ENCODE measurements at regions not wholly inside any gene's neighbourhood (a gene's known extent, or its start where the extent isn't known, plus 50 kb on each side); places are given as distances from the start of the nearest gene placed in this dataset.

DNA sequence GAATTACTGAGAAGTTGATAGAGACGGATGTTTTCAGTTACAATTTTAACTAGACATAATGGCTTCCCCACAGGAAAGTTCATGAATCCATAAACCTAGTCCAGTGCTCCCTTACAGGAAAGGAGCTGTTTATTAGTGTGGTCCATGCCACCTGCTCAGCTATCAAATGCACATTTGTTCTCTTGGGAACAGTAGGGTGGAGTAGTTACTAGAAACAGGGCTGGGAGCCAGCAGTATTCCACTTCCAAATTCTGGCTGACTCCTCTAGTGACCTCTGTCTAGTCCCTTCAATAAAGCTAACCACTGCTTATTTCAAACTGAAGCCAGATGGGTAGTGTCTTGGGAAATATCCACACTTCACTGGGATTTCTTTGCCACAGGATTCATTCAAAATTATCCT lies 88.4 kb upstream of the TLL1 start:
- H3K4me3 ChIP-seq = no peak overlapping the region
- H3K27ac ChIP-seq (replicated peaks in 1 of 4) = peak overlapping the region in 1 of 4 donors; percentile 48
- TF ChIP-seq POLR2AphosphoS5 (IDR thresholded peaks at IDR 0.05) (peak in 1 of 2 donors; percentile 11), POLR2A (IDR thresholded peaks at IDR 0.05; ENCODE audit: low read depth) (no peak)
- H3K9me3 ChIP-seq = no peaks in the 10 kb centered on the region
- WGBS = 47% methylated on average over 1 of the region's 1 CpG
- DNase-seq (ENCODE audit: extremely low spot score) = no peak
- peaks cover 9 to 49% (median 44%) of the 10 kb centered on the region in 4 donors for H3K4me1 ChIP-seq
- H3K27me3 ChIP-seq = no peaks in the 10 kb centered on the region
- intact Hi-C loops (cut with DNase I) = loop anchor here (10.0 kb wide), 1 partner anchor 250 kb away; no protein-coding TSS in a partner anchor
- H3K36me3 ChIP-seq = no peaks in the 10 kb centered on the region

DNA sequence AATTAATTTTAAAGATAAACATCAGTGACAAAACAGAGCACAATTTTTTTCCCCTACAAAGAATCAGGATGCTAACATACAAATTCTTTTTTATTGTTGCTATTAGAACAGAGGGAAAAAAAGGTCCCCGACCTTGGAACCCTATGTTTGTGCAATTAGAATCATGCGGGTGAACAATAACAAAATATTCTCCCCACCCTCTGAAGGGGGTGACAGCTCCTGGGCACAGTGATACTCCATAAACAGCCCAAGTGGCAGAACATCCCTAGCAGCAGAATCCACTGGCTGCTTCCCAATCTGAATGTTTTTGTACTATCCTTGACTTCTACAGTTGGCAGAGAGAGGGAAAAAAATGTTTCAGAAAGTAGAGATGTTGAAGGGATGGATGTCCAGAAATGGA lies 87.7 kb upstream of the TLL1 start:
- no peak for DNase-seq (ENCODE audit: extremely low spot score)
- Histone ChIP-seq H3K27ac (replicated peaks in 1 of 4) (peak overlapping the region in 3 of 4 donors; percentile 7 to 48 (median 12)), H3K4me3 (no peak overlapping the region), H3K27me3 (no peaks in the 10 kb centered on the region), H3K36me3 (no peaks in the 10 kb centered on the region), H3K9me3 (no peaks in the 10 kb centered on the region), H3K4me1 (peaks cover 9 to 49% (median 44%) of the 10 kb centered on the region in 4 donors)
- intact Hi-C loops (cut with DNase I) = loop anchor here (10.0 kb wide), 1 partner anchor 251 kb away; no protein-coding TSS in a partner anchor
- no peak for TF ChIP-seq POLR2AphosphoS5 (IDR thresholded peaks at IDR 0.05)
- TF ChIP-seq, protein P1, sequence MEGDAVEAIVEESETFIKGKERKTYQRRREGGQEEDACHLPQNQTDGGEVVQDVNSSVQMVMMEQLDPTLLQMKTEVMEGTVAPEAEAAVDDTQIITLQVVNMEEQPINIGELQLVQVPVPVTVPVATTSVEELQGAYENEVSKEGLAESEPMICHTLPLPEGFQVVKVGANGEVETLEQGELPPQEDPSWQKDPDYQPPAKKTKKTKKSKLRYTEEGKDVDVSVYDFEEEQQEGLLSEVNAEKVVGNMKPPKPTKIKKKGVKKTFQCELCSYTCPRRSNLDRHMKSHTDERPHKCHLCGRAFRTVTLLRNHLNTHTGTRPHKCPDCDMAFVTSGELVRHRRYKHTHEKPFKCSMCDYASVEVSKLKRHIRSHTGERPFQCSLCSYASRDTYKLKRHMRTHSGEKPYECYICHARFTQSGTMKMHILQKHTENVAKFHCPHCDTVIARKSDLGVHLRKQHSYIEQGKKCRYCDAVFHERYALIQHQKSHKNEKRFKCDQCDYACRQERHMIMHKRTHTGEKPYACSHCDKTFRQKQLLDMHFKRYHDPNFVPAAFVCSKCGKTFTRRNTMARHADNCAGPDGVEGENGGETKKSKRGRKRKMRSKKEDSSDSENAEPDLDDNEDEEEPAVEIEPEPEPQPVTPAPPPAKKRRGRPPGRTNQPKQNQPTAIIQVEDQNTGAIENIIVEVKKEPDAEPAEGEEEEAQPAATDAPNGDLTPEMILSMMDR (IDR thresholded peaks at IDR 0.05) = no peak
- no peak for TF ChIP-seq POLR2A (IDR thresholded peaks at IDR 0.05; ENCODE audit: low read depth)
- TF ChIP-seq EP300 (IDR thresholded peaks at IDR 0.05) = no peak
- WGBS = 70% methylated on average over 2 of the region's 2 CpGs

DNA sequence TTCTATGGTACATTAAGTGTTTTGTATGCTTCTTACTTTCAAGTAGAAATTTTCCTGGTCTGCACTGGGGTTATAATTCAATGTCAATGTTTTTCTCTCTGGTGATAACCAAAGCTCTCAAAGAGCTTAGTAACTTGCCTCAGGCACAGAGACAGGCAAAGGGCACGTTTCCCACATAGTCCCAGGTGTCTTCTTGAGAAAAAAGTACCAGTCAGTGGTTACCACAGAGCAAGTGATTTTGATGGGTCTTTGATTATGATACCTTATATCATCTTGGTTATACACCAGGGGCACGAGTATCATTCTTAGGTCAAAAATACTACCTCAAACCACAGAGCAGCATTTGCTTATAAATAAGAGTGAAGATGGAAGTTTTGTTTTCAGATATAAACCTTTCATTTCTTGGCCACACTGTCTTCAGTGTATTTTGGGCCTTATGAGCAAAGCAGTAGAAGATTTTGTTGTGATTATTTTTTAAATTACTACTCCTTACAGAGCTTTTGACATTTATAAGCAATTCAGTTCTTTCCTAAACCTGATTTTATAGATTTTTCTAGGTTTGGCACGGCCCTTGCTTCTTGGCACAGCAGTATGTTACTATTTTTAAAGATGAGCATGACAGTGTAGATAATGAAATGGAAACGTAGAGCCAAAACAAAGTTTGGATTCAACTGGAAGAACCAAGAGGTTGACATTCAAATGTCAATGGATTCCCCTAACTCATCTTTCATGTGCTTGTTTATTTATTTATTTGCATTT lies 85.3 kb upstream of the TLL1 start:
- DNase-seq (ENCODE audit: extremely low spot score) = no peak
- Histone ChIP-seq H3K27me3 (no peaks in the 10 kb centered on the region), H3K36me3 (no peaks in the 10 kb centered on the region), H3K4me3 (no peak overlapping the region), H3K27ac (replicated peaks in 1 of 4) (peak overlapping the region in 2 of 4 donors; percentile 9 to 12), H3K4me1 (peaks cover 9 to 49% (median 44%) of the 10 kb centered on the region in 4 donors), H3K9me3 (no peaks in the 10 kb centered on the region)
- intact Hi-C loops (cut with DNase I) = loop anchor here (10.0 kb wide), 1 partner anchor 253 kb away; no protein-coding TSS in a partner anchor
- WGBS = 33% methylated on average over 4 of the region's 4 CpGs
- no peak for TF ChIP-seq EP300 (IDR thresholded peaks at IDR 0.05)
- TF ChIP-seq, protein P1 (IDR thresholded peaks at IDR 0.05) = no peak
- no peak for TF ChIP-seq POLR2AphosphoS5 (IDR thresholded peaks at IDR 0.05)
- no peak for TF ChIP-seq POLR2A (IDR thresholded peaks at IDR 0.05; ENCODE audit: low read depth)

DNA sequence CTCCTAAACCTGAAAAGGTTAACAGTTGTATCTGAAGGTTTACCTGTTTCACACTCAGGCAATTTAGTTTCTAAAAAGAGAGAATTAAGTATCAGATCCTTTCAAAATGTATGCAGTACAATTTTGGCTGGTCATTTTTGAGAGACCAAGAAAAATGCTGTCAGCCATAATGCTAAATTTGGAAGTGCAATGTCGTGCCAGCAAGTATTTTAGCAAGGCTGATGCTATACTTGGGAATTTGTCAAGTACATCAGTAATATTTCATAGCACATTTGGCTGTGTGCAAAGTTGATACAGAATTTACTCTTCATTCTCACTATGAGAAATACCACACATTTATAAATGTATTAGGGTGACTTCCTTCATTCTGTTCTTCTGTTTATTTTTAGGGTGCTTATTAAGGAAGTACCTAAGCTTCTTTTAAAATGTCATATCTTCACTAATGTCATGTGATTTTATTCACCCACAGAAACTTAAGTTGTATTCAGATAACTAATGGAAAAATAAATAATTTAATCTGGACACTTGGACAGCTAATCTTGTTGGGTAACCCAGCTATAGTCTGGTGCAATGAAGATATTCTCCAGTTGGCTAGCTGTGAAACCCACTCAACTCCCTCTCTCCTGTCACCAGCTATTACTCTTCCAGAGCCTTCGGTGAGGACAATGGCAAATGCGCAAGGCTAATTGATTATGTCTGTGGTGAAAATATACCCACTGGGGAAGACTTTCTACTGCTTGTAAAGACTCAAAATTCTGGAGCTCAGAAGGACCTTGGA lies 84.2 kb upstream of the TLL1 start:
- TF ChIP-seq, protein P1 (IDR thresholded peaks at IDR 0.05) = no peak
- Histone ChIP-seq H3K27me3 (no peaks in the 10 kb centered on the region), H3K4me1 (peaks cover 9 to 39% (median 36%) of the 10 kb centered on the region in 4 donors), H3K4me3 (no peak overlapping the region), H3K36me3 (no peaks in the 10 kb centered on the region), H3K9me3 (no peaks in the 10 kb centered on the region), H3K27ac (replicated peaks in 1 of 4) (peak overlapping the region in 2 of 4 donors; percentile 12)
- intact Hi-C loops (cut with DNase I) = loop anchor here (10.0 kb wide), 1 partner anchor 254 kb away; no protein-coding TSS in a partner anchor
- DNase-seq (ENCODE audit: extremely low spot score) = no peak
- 65% methylated on average over 3 of the region's 3 CpGs for WGBS

DNA sequence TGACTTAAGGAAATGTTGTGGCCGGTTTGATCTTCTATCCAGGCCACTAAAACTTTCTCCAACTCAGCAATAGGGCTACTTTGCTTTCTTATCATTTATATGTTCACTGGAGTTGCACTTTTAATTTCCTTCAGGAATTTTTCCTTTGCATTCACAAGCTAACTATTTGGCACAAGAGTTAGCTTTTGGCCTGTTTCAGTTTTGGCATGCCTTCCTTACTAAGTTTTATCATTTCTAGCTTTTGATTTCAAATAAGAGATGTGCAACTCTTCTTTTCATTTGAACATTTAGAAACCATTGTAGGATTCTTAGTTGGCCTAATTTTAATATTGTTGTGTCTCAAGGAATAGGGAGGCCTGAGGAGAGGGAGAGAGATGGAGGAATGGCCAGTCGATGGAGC lies 79.8 kb upstream of the TLL1 start:
- Histone ChIP-seq H3K27ac (replicated peaks in 1 of 4) (no peak overlapping the region), H3K4me1 (peaks cover 0 to 12% (median 12%) of the 10 kb centered on the region in 4 donors), H3K36me3 (no peaks in the 10 kb centered on the region), H3K4me3 (no peak overlapping the region), H3K27me3 (no peaks in the 10 kb centered on the region), H3K9me3 (no peaks in the 10 kb centered on the region)
- intact Hi-C loops (cut with DNase I) = no loop called here
- TF ChIP-seq POLR2A (IDR thresholded peaks at IDR 0.05; ENCODE audit: low read depth) = no peak
- no peak for TF ChIP-seq EP300 (IDR thresholded peaks at IDR 0.05)
- no peak for TF ChIP-seq POLR2AphosphoS5 (IDR thresholded peaks at IDR 0.05)
- TF ChIP-seq, protein P1 (IDR thresholded peaks at IDR 0.05) = no peak
- DNase-seq (ENCODE audit: extremely low spot score) = no peak
- 81% methylated on average over 2 of the region's 2 CpGs for WGBS
